Type B pancreatic cell (in vitro differentiated cells): ENCODE measurements at regions not wholly inside any gene's neighbourhood (a gene's known extent, or its start where the extent isn't known, plus 50 kb on each side); places are given as distances from the start of the nearest gene placed in this dataset.

Experiments
- DNase-seq: peaks from one replicate; pipeline ENCODE4 v3.0.0; 2021; ENCODE audit warnings: mixed read lengths; ENCODE audit not compliant: unreplicated experiment; ENCODE audit errors: extremely low spot score
- H3K27ac Mint-ChIP-seq: 2 replicates; pipeline ENCODE4 v1.8.0; 2021; ENCODE audit warnings: mild to moderate bottlenecking, mixed read lengths
- H3K27me3 Mint-ChIP-seq: 2 replicates; pipeline ENCODE4 v1.8.0; 2021; ENCODE audit warnings: mixed read lengths
- H3K36me3 Mint-ChIP-seq: 2 replicates; pipeline ENCODE4 v1.8.0; 2021; ENCODE audit warnings: mixed read lengths
- H3K4me1 Mint-ChIP-seq: one replicate; pipeline ENCODE4 v1.8.0; 2021; ENCODE audit warnings: mixed read lengths; ENCODE audit not compliant: unreplicated experiment
- H3K4me3 Mint-ChIP-seq: 2 replicates; pipeline ENCODE4 v1.8.0; 2021; ENCODE audit warnings: mild to moderate bottlenecking, mixed read lengths
- H3K9me3 Mint-ChIP-seq: 2 replicates; pipeline ENCODE4 v1.8.0; 2021; ENCODE audit warnings: mixed read lengths
- CTCF ChIP-seq: fragments of 200-600 bp; sonication (generic); conservative IDR thresholded peaks from 2 replicates; pipeline ENCODE4 v1.5.0; 2021; ENCODE audit warnings: antibody characterized with exemption, mild to moderate bottlenecking

DNA sequence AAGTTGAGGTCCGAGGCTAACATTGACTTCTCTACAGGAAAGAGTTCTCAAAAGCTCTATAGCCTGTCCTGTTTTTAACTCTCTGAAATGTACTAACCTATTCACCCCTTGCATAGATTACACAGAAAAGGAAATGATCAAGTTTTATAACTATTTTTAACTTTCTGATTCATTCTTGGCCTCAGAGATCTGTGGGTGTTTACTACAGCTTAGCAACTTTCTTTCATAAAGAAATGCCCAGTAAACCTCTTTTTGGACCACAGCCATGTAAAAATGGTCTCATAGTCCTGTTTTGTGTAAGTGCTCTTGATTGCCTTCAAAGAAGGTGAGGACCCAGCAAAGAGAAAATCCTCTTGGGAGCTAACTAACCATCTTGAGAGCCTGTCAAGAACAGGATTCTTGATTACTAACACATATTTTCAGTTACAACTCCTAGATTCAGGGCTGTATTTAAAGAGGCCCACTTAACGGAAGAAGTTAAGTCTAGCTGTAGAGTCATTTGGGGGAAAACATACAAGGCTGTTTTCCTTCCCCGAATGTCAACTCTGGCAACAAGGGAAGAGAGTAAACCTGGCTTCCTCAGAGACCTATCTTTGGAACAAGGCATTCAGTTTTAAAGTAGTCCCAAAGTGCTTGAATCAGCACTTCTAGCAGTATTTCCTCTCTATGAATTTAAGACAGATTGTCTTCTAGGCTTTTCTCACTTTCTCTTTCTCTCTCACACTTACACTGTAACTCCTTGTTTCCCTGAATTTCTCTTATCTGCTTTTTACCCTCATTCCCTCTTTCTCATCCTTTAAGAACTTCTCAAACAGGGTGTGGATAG lies 78.2 kb downstream of the IL21 start:
- DNase-seq: no peak
- no peaks in the 10 kb centered on the region for H3K36me3 Mint-ChIP-seq
- H3K27ac Mint-ChIP-seq: no peak overlapping the region
- H3K4me1 Mint-ChIP-seq: peaks cover 4% of the 10 kb centered on the region
- no peaks in the 10 kb centered on the region for H3K27me3 Mint-ChIP-seq
- H3K9me3 Mint-ChIP-seq: peaks cover 4% of the 10 kb centered on the region
- TF ChIP-seq CTCF: no peak
- H3K4me3 Mint-ChIP-seq: no peak overlapping the region

GRCh38 chr4:122541996-122542395 lies 78.9 kb downstream of the IL21 start:
- no peak for DNase-seq
- H3K27me3 Mint-ChIP-seq: no peaks in the 10 kb centered on the region
- H3K27ac Mint-ChIP-seq: no peak overlapping the region
- H3K9me3 Mint-ChIP-seq: peaks cover 4% of the 10 kb centered on the region
- peaks cover 4% of the 10 kb centered on the region for H3K4me1 Mint-ChIP-seq
- TF ChIP-seq CTCF: no peak
- no peaks in the 10 kb centered on the region for H3K36me3 Mint-ChIP-seq
- H3K4me3 Mint-ChIP-seq: no peak overlapping the region

GRCh38 chr4:122540838-122541237 lies 80.0 kb downstream of the IL21 start:
- Mint-ChIP-seq H3K4me1 (peaks cover 4% of the 10 kb centered on the region), H3K27ac (peak overlapping the region; percentile 26), H3K9me3 (peaks cover 4% of the 10 kb centered on the region), H3K36me3 (no peaks in the 10 kb centered on the region), H3K27me3 (no peaks in the 10 kb centered on the region), H3K4me3 (peak overlapping the region; percentile 17)
- no peak for DNase-seq
- no peak for TF ChIP-seq CTCF

- Mint-ChIP-seq H3K9me3 (peaks cover 9% of the 10 kb centered on the region), H3K4me3 (no peak overlapping the region), H3K27me3 (no peaks in the 10 kb centered on the region), H3K4me1 (peaks cover 4% of the 10 kb centered on the region), H3K36me3 (no peaks in the 10 kb centered on the region), H3K27ac (peak overlapping the region; percentile 26)
- no peak for DNase-seq
- no peak for TF ChIP-seq CTCF
These were observed 80.9 kb downstream of the IL21 start for GRCh38 chr4:122539861-122540465.

GRCh38 chr4:122537388-122538135 lies 81.0 kb upstream of the IL2 start:
- no peak for TF ChIP-seq CTCF

More at GRCh38 chr4:122537388-122538135, 81.0 kb upstream of the IL2 start:
- H3K9me3 Mint-ChIP-seq: peaks cover 12% of the 10 kb centered on the region
- H3K4me3 Mint-ChIP-seq: no peak overlapping the region
- H3K27me3 Mint-ChIP-seq: no peaks in the 10 kb centered on the region
- peaks cover 4% of the 10 kb centered on the region for H3K4me1 Mint-ChIP-seq
- no peaks in the 10 kb centered on the region for H3K36me3 Mint-ChIP-seq
- H3K27ac Mint-ChIP-seq: no peak overlapping the region
- DNase-seq: no peak
